ENCODE measurements at regions not wholly inside any gene's neighbourhood (a gene's known extent, or its start where the extent isn't known, plus 50 kb on each side); places are given as distances from the start of the nearest gene placed in this dataset.
"Not testable (repeated sequence)": the region's sequence is repeated elsewhere in the genome, so short reads cannot be mapped to it uniquely, and the experiment has no call there.

DNA sequence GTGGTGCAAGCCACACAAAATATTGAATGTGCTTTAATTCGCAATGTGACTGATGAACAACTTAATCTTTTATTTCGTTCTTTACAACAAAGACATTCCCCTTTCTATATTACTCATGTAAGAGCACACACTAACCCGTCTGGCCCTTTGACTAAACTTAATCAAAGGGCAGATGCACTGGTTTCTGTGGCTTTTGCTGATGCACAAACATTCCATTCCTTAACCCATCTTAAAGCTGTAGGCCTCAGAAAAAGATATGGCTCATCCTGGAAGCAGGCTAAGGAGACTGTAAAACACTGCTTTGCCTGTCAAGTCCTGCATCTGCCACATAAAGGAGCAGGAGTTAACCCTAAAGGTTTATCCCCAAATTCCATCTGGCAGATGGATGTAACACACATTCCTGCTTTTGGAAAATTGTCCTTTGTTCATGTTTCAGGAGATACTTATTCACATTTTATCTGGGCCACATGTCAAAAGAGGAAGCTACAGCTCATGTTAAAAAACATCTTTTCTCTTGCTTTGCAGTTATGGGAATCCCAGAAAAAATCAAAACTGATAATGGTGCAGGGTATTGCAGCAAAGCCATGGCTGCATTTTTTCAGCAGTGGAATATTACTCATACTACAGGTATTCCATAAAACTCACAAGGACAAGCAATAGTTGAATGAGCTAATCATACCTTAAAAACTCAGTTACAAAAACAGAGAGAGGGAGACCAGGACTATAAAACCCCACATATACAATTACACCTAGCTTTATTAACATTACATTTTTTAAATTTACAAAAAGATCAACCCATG, 137.2 kb downstream of the AHSP start:
- H3K9me3 ChIP-seq = no peaks in the 10 kb centered on the region
- TF ChIP-seq POLR2A (IDR thresholded peaks at IDR 0.05) = no peak
- TF ChIP-seq, protein P1, sequence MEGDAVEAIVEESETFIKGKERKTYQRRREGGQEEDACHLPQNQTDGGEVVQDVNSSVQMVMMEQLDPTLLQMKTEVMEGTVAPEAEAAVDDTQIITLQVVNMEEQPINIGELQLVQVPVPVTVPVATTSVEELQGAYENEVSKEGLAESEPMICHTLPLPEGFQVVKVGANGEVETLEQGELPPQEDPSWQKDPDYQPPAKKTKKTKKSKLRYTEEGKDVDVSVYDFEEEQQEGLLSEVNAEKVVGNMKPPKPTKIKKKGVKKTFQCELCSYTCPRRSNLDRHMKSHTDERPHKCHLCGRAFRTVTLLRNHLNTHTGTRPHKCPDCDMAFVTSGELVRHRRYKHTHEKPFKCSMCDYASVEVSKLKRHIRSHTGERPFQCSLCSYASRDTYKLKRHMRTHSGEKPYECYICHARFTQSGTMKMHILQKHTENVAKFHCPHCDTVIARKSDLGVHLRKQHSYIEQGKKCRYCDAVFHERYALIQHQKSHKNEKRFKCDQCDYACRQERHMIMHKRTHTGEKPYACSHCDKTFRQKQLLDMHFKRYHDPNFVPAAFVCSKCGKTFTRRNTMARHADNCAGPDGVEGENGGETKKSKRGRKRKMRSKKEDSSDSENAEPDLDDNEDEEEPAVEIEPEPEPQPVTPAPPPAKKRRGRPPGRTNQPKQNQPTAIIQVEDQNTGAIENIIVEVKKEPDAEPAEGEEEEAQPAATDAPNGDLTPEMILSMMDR (IDR thresholded peaks at IDR 0.05) = no peak
- no peaks in the 10 kb centered on the region for H3K4me1 ChIP-seq
- no peak for DNase-seq
- H3K27ac ChIP-seq = no peak overlapping the region
- intact Hi-C loops (cut with DNase I) = no loop called here
- H3K36me3 ChIP-seq = no peaks in the 10 kb centered on the region
- H3K4me3 ChIP-seq = no peak overlapping the region
- no peaks in the 10 kb centered on the region for H3K27me3 ChIP-seq
- WGBS (ENCODE audit: insufficient coverage, low coverage, low lambda C conversion rate, missing lambda C conversion rate) = 28% methylated on average over 3 of the region's 3 CpGs
- ATAC-seq = no peak

DNA sequence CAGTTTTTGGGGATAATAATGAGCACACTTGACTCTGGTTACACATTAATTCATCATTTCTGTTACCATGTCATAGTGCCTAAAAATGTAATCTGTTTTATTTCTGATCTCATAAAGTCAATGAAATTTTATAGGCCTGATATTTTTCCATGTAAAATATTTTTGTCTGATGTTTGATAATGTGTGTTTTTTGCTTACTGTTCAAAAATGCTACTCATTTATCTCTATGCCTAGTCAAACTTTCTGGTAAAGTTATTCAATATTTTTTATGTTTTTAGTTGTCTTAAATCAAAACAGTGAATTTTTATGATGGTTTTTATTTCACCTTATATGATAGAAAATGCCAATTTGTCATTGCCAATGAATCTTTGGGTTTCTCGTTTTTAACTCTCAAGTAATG, 147.0 kb downstream of the AHSP start:
- H3K9me3 ChIP-seq = no peaks in the 10 kb centered on the region
- no peaks in the 10 kb centered on the region for H3K36me3 ChIP-seq
- WGBS (ENCODE audit: insufficient coverage, low coverage, low lambda C conversion rate, missing lambda C conversion rate) = 8% methylated on average over 1 of the region's 1 CpG
- ATAC-seq (no peak), DNase-seq (no peak)
- H3K4me3 ChIP-seq = no peak overlapping the region
- no peak overlapping the region for H3K27ac ChIP-seq
- intact Hi-C loops (cut with DNase I) = no loop called here
- no peaks in the 10 kb centered on the region for H3K4me1 ChIP-seq
- H3K27me3 ChIP-seq = no peaks in the 10 kb centered on the region
- no peak for TF ChIP-seq POLR2A (IDR thresholded peaks at IDR 0.05)
- TF ChIP-seq, protein P1 (IDR thresholded peaks at IDR 0.05) = no peak

DNA sequence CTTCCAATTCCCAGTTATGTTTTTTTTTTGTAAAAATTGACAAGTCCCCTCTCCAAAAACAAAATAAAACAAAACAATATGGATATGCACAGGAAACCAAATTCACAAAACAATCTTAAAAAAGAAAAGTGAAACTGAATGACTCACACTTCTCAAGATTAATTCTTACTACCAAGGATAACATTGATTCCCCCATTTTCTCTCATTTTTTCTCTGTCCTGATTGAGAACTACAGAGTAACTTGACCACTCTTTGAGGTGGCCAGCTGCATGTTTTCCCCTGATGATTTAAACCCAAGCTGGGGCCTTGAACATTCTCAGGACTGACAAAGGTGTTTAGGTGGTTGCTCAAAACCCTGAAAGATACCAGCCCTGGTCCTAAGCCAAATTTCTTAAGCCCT, 149.0 kb downstream of the AHSP start:
- Histone ChIP-seq H3K4me3 (no peak overlapping the region), H3K9me3 (no peaks in the 10 kb centered on the region), H3K36me3 (no peaks in the 10 kb centered on the region), H3K27ac (no peak overlapping the region), H3K27me3 (no peaks in the 10 kb centered on the region), H3K4me1 (no peaks in the 10 kb centered on the region)
- DNase-seq (no peak), ATAC-seq (no peak)
- TF ChIP-seq POLR2A (IDR thresholded peaks at IDR 0.05) = no peak
- TF ChIP-seq, protein P1 (IDR thresholded peaks at IDR 0.05) = no peak
- intact Hi-C loops (cut with DNase I) = no loop called here

DNA sequence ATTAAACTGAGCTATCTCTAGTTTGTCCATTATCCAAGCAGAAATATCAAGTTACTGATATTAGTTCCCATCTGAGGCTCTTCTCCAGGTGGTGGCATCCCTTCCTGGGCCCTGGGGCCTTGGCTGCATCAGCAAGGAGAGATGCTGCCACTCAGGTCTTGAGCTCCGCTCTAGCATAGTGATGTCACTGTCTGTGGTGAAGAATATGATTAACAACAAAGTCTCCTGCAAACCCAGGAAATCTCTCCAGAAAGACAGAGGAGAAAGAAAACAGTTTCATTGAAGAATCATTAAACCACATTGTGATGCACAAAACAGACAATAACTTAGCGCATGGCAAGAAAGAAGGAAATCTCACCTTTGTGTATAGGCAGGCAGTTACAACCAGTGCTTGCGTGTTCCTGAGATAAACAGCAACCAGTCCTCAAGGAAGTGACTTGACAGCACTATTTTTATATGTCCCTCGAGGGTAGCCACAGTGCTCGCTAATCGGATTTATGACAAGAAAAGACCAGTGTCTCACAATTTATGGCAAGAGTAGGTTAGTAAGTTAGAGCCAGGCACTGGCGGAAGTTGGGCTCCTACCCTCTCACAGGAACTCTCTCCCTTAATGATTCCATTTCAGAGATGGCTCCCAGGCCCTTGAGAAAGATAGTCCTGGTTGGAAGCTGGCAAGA, 151.1 kb downstream of the AHSP start:
- Histone ChIP-seq H3K27ac (no peak overlapping the region), H3K9me3 (no peaks in the 10 kb centered on the region), H3K36me3 (no peaks in the 10 kb centered on the region), H3K27me3 (no peaks in the 10 kb centered on the region), H3K4me3 (no peak overlapping the region), H3K4me1 (no peaks in the 10 kb centered on the region)
- ATAC-seq = no peak
- WGBS (ENCODE audit: insufficient coverage, low coverage, low lambda C conversion rate, missing lambda C conversion rate) = 52% methylated on average over 5 of the region's 7 CpGs
- no peak for TF ChIP-seq POLR2A (IDR thresholded peaks at IDR 0.05)
- intact Hi-C loops (cut with DNase I) = no loop called here
- no peak for DNase-seq

DNA sequence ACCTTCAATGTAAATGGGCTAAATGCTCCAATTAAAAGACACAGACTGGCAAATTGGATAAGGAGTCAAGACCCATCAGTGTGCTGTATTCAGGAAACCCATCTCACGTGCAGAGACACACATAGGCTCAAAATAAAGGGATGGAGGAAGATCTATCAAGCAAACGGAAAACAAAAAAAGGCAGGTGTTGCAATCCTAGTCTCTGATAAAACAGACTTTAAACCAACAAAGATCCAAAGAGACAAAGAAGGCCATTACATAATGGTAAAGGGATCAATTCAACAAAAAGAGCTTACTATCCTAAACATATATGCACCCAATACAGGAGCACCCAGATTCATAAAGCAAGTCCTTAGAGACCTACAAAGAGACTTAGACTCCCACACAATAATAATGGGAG, 161.6 kb downstream of the AHSP start:
- H3K27ac ChIP-seq; H3K36me3 ChIP-seq; H3K4me1 ChIP-seq; DNase-seq; H3K9me3 ChIP-seq; intact Hi-C loops (cut with DNase I); ATAC-seq; H3K27me3 ChIP-seq; H3K4me3 ChIP-seq: not testable (repeated sequence)
- 25% methylated on average over 2 of the region's 2 CpGs for WGBS (ENCODE audit: insufficient coverage, low coverage, low lambda C conversion rate, missing lambda C conversion rate)

DNA sequence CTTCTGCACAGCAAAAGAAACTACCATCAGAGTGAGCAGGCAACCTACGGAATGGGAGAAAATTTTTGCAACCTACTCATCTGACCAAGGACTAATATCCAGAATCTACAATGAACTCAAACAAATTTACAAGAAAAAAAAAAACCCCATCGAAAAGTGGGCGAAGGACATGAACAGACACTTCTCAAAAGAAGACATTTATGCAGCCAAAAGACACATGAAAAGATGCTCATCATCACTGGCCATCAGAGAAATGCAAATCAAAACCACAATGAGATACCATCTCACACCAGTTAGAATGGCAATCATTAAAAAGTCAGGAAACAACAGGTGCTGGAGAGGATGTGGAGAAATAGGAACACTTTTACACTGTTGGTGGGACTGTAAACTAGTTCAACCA, 164.6 kb downstream of the AHSP start:
- not testable (repeated sequence) for H3K4me1 ChIP-seq, H3K4me3 ChIP-seq, DNase-seq, H3K9me3 ChIP-seq, ATAC-seq, H3K36me3 ChIP-seq, H3K27ac ChIP-seq, H3K27me3 ChIP-seq
- 17% methylated on average over 1 of the region's 3 CpGs for WGBS (ENCODE audit: insufficient coverage, low coverage, low lambda C conversion rate, missing lambda C conversion rate)
- intact Hi-C loops (cut with DNase I) = loop anchor here in 1 of 2 donors (10.0 kb wide), 1 partner anchor 218 kb away; the partner anchor contains the start of gene TGFB1I1

Measured in right lobe of liver (tissue), 6 donors.